NCI-H1694 treated with DMSO at 0.1 percent for 48 hours (cell line): ENCODE measurements at regions not wholly inside any gene's neighbourhood (a gene's known extent, or its start where the extent isn't known, plus 50 kb on each side); places are given as distances from the start of the nearest gene placed in this dataset.
"Not testable (repeated sequence)": the region's sequence is repeated elsewhere in the genome, so short reads cannot be mapped to it uniquely, and the experiment has no call there.

Source experiments
- DNase-seq: peaks from one replicate; lab custom pipeline; 2025; lab: John Stamatoyannopoulos, UW

- no peak for DNase-seq
Observed at GRCh38 chr1:99361406-99361805, 97.1 kb downstream of the PLPPR4 start.

GRCh38 chr1:99363531-99363930 lies 99.2 kb downstream of the PLPPR4 start:
- no peak for DNase-seq

- DNase-seq: no peak
Observed at GRCh38 chr1:99365141-99365540, 100.8 kb downstream of the PLPPR4 start.

- no peak for DNase-seq
Observed at GRCh38 chr1:99365545-99365944, 101.3 kb downstream of the PLPPR4 start.

DNA sequence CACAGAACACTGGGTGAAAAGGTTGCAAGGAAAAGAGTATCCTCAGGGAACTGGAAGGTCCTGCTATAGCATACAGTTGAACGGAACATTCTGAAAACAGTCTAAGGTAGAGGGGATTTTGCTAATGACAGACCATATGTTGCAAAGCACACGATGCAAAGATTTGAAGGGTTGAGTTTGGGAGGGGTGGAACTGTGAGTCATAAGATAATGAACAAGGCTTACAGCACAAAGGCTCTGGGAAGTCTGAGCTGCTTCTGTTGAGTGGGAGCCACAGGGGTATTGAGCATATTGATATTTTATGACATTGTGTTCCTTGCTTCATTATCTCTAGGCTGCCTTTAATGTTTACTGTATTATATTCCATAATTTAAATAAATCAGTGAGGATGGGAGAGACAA lies 104.9 kb downstream of the PLPPR4 start:
- no peak for DNase-seq

DNA sequence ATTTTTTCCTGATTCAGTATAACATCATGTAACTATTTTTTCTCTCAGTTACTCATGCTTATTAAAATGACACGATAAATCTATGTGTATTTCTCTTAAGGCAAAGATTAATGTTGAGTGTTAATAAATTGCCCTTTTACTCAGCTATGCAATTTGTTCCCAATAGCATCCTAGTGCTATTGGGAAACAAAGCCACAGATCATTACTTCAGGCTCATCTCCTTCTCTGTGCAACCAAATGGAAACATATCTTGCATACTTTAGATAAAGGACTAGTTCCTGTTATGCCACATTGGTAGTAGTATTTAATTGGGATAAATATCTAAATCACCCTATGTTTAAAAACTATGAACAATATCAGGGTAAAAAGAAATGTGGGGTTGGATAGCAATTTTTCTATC lies 106.2 kb downstream of the PLPPR4 start:
- no peak for DNase-seq

- DNase-seq: no peak
Observed at GRCh38 chr1:99371413-99371812, 107.1 kb downstream of the PLPPR4 start.

GRCh38 chr1:99374109-99374508 lies 109.8 kb downstream of the PLPPR4 start:
- DNase-seq: no peak

- DNase-seq: not testable (repeated sequence)
Observed at GRCh38 chr1:99374693-99375092, 110.4 kb downstream of the PLPPR4 start.

DNA sequence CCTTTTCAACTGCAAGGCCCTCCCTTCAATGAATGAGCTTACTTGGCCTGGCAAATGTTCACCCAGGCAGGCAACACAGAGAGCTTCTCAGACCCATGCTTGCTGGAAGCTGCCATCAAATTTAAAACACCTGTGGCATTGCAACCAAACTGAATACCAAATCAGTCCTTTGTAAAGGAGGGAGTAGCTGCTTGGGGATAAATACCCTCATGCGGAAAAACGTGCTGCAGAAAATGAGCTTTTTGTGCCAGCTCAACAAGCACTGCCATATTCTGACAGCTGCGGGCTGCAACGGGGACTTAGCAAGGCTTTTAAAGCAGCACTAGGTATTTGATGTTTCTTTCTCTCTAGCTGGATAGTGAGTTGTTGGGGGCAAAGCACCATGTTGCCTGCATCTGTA lies 119.7 kb downstream of the PLPPR4 start:
- DNase-seq: no peak

DNA sequence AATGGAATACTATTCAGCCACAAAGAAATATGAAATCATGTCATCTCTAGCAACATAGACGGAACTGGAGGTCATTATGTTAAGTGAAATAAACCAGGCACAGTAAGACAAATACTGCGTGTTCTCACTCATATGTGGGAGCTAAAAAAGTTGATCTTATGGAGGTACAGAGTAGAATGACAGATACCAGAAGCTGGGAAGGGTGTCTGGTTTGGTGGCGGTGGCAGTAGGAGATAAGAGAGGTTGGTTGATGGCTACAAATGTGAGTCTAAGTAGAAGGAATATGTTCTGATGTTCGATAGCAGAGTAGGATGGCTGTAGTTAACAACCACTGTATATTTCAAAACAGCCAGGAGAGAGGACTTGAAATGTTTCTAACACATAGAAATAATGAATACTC lies 121.6 kb downstream of the PLPPR4 start:
- DNase-seq: no peak

DNA sequence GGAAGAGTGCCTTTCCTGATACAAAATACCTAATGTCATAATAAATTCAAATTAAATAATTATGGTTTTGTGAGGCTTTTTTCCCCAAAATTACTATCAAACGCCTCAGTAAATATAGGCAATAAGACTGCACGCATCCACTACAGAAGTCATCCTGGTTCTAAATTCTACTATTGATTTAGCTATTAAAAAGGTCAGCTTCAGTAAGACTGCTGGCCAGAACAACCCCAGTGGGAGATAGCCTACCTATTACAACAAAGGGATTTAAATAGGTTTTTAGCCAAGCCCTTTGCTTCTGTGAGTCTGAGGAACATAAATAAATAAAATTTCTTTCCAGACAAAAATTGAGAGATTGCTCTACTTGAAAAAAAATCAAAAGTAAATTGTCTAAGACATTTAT lies 132.1 kb downstream of the PLPPR4 start:
- DNase-seq: no peak

GRCh38 chr1:99397029-99397428 lies 132.7 kb downstream of the PLPPR4 start:
- DNase-seq: no peak

DNA sequence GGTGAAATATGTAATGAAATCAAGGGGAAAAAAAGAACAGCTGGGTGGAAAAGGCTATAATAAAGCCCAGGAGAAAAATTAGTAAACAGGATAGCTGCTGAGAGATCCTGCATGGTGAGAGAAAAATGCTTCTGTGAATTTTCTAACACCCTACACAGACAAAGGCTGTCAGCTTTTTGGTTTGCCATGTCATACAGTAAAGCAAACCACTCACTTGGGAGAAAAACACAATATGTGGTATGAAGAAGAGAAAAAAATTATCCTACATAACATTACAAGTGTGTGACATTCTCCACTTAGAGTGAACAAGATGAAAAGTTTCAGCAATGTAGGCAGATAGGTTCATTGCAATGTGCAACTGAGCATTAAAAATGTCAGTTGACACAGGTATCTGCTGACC lies 133.6 kb downstream of the PLPPR4 start:
- DNase-seq: no peak

GRCh38 chr1:99401556-99401955 lies 137.3 kb downstream of the PLPPR4 start:
- DNase-seq: not testable (repeated sequence)

- DNase-seq: not testable (repeated sequence)
Observed at GRCh38 chr1:99404399-99404798, 140.1 kb downstream of the PLPPR4 start.

DNA sequence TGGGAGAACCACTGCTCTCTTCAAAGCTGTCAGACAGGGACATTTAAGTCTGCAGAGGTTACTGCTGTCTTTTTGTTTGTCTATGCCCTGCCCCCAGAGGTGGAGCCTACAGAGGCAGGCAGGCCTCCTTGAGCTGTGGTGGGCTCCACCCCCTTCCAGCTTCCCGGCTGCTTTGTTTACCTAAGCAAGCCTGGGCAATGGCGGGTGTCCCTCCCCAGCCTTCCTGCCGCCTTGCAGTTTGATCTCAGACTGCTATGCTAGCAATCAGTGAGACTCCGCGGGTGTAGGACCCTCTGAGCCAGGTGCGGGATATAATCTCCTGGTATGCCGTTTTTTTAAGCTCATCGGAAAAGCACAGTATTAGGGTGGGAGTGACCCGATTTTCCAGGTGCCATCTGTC lies 141.0 kb downstream of the PLPPR4 start:
- DNase-seq: not testable (repeated sequence)

- no peak for DNase-seq
Observed at GRCh38 chr1:99407018-99407417, 142.7 kb downstream of the PLPPR4 start.

- no peak for DNase-seq
Observed at GRCh38 chr1:99424087-99424486, 159.8 kb downstream of the PLPPR4 start.

DNA sequence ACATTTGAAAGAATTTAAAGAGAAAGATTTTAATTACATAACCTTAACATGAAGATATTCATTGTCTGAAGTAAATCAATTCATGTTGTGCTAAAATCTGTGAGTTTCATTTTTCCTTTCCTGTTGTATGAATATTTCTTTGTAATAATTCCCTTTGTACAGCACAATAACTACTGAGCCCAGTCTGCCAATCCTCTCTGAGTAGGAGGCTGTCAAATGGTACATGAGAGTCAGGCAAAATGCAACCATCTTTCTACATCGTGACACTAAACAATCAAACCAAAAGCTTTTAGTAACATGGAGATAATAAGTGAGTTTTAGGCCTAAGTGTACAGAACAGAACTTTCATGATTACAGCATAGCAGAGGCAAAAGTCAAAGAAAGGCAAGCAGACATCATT lies 165.5 kb downstream of the PLPPR4 start:
- DNase-seq: no peak

DNA sequence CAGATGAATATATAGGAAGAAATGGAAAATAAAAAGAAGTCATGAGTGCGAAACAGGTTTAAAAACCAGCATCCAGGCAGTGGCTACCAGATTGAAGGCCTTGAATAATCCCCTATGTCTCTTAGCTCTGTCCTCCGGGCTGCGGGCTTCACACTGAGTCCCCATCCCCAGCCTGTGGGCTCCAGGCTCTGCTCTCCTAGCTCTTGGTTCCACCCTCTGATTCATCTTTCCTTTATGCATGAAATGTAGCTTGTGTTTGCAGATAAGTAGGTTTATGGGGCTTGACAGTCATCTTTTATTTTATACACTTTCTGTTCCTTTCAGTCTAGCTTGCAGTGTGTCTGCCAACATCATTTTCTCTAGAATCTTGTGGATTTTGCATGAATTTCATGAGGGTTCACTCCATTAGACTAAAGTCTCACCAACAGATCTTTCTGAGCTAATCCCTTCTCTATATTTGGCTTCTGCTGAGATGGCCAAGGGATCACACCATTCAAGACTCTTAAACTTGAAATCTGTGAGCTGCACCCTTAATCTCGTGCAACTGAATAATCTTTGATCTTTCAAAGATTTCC lies 174.5 kb downstream of the PLPPR4 start:
- DNase-seq: no peak

GRCh38 chr1:99439433-99440075 lies 175.3 kb downstream of the PLPPR4 start:
- DNase-seq: no peak

DNA sequence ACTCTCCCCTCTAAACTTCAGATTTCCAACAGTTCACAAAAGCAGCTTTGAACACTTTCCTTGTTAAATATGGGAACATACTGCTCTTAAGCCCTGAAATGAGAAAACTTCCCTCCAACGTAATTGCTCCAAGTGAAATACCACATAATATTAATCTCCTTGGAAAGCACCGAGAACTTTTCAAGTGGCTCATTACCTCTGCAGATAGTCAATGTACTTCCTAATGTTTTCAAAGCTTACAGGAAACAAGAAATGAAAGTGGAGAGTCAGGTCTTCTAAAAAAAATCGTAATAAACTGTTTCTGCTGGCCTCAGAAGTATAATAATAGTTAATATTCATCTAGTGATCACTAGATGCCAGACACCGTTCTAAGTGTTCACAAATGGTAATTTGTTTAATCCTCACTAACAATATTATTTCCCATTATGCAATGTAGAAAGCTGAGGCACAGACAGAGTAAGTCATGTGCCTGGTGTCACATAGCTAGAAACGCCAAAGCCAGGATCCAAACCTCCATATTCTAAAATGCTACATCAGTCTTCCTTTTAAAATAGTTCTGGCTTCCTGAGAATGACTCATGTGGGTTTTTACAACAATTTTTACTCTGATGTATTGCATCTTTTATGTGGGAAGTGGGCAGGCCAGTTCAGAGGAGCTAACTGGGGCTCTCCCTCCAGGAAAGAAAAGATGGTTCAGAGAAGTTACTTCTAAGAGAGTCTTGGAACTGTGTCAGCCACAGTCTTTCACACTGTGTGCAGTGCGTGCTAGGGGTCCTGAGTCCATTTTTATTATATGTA lies 177.2 kb downstream of the PLPPR4 start:
- DNase-seq: no peak
